IPS-NIHi7 (cell line): ENCODE measurements at regions not wholly inside any gene's neighbourhood (a gene's known extent, or its start where the extent isn't known, plus 50 kb on each side); places are given as distances from the start of the nearest gene placed in this dataset.
"Not testable (repeated sequence)": the region's sequence is repeated elsewhere in the genome, so short reads cannot be mapped to it uniquely, and the experiment has no call there.

ENCODE experiments used
- DNase-seq: peaks from one replicate; pipeline ENCODE4 v3.0.0; 2012; ENCODE audit warnings: mixed read lengths; ENCODE audit errors: extremely low spot score

GRCh38 chr11:79609511-79609910, 168.7 kb upstream of the TENM4 start:
- no peak for DNase-seq

GRCh38 chr11:79606461-79606860, 165.6 kb upstream of the TENM4 start:
- not testable (repeated sequence) for DNase-seq

- no peak for DNase-seq
These were observed 159.9 kb upstream of the TENM4 start for GRCh38 chr11:79600711-79601110.

- no peak for DNase-seq
These were observed 154.0 kb upstream of the TENM4 start for GRCh38 chr11:79594834-79595233.

- no peak for DNase-seq
These were observed 152.0 kb upstream of the TENM4 start for GRCh38 chr11:79592824-79593223.

- no peak for DNase-seq
These were observed 151.6 kb upstream of the TENM4 start for GRCh38 chr11:79592406-79592805.

GRCh38 chr11:79582434-79582833, 141.6 kb upstream of the TENM4 start:
- no peak for DNase-seq

GRCh38 chr11:79579063-79579462, 138.2 kb upstream of the TENM4 start:
- DNase-seq: no peak

GRCh38 chr11:79578116-79578515, 137.3 kb upstream of the TENM4 start:
- DNase-seq: no peak

- no peak for DNase-seq
These were observed 134.9 kb upstream of the TENM4 start for GRCh38 chr11:79575701-79576100.

GRCh38 chr11:79570104-79570503, 129.3 kb upstream of the TENM4 start:
- no peak for DNase-seq

- DNase-seq: no peak
These were observed 123.6 kb upstream of the TENM4 start for GRCh38 chr11:79564288-79564925.

- no peak for DNase-seq
These were observed 120.7 kb upstream of the TENM4 start for GRCh38 chr11:79561496-79561895.

GRCh38 chr11:79550809-79551208, 110.0 kb upstream of the TENM4 start:
- no peak for DNase-seq

GRCh38 chr11:79547256-79547655, 106.4 kb upstream of the TENM4 start:
- DNase-seq: no peak

GRCh38 chr11:79546351-79546750, 105.5 kb upstream of the TENM4 start:
- DNase-seq: no peak

GRCh38 chr11:79544361-79544760, 103.5 kb upstream of the TENM4 start:
- DNase-seq: no peak

GRCh38 chr11:79543101-79543500, 102.3 kb upstream of the TENM4 start:
- DNase-seq: peak; percentile 41

- no peak for DNase-seq
These were observed 100.6 kb upstream of the TENM4 start for GRCh38 chr11:79541466-79541865.

GRCh38 chr11:79538775-79539174, 97.9 kb upstream of the TENM4 start:
- no peak for DNase-seq

GRCh38 chr11:79536155-79536917, 95.5 kb upstream of the TENM4 start:
- no peak for DNase-seq

- DNase-seq: no peak
These were observed 94.8 kb upstream of the TENM4 start for GRCh38 chr11:79535606-79536005.

GRCh38 chr11:79525257-79525656, 84.4 kb upstream of the TENM4 start:
- DNase-seq: no peak

- no peak for DNase-seq
These were observed 81.8 kb upstream of the TENM4 start for GRCh38 chr11:79522626-79523025.
